HEK293 (cell line): ENCODE measurements at regions not wholly inside any gene's neighbourhood (a gene's known extent, or its start where the extent isn't known, plus 50 kb on each side); places are given as distances from the start of the nearest gene placed in this dataset.

Experiments
- BCL11A ChIP-seq: fragments of 450-650 bp; formaldehyde crosslinking; IDR thresholded peaks from 2 replicates; pipeline ENCODE4 v1.5.1; 2016; ENCODE audit warnings: low read depth, missing biosample characterization, missing genetic modification characterization
- GFI1B ChIP-seq: fragments of 450-650 bp; formaldehyde crosslinking; IDR thresholded peaks from 2 replicates; pipeline ENCODE4 v1.5.1; 2016; ENCODE audit warnings: missing biosample characterization, missing genetic modification characterization
- MYNN ChIP-seq: fragments of 450-650 bp; formaldehyde crosslinking; IDR thresholded peaks from 2 replicates; pipeline ENCODE4 v1.5.1; 2016; ENCODE audit warnings: missing biosample characterization, missing genetic modification characterization, borderline replicate concordance
- YY1 ChIP-seq: fragments of 450-650 bp; formaldehyde crosslinking; IDR thresholded peaks from 2 replicates; pipeline ENCODE4 v1.5.1; 2018; ENCODE audit warnings: missing biosample characterization, missing genetic modification characterization
- ZFP3 ChIP-seq: fragments of 450-650 bp; formaldehyde crosslinking; IDR thresholded peaks from 2 replicates; pipeline ENCODE4 v1.5.1; 2016; ENCODE audit warnings: low read depth, missing biosample characterization, missing genetic modification characterization
- ZNF133 ChIP-seq: fragments of 450-650 bp; formaldehyde crosslinking; IDR thresholded peaks from 2 replicates; pipeline ENCODE4 v1.5.1; 2016; ENCODE audit warnings: missing biosample characterization, missing genetic modification characterization
- ZNF16 ChIP-seq: fragments of 450-650 bp; formaldehyde crosslinking; IDR thresholded peaks from 2 replicates; pipeline ENCODE4 v1.5.1; 2016; ENCODE audit warnings: low read depth, missing biosample characterization, missing genetic modification characterization
- ZNF548 ChIP-seq: fragments of 450-650 bp; formaldehyde crosslinking; IDR thresholded peaks from 2 replicates; pipeline ENCODE4 v1.5.1; 2016; ENCODE audit warnings: missing biosample characterization, missing genetic modification characterization
- TF ChIP-seq, protein P1 (sequence below): fragments of 450-650 bp; formaldehyde crosslinking; IDR thresholded peaks from 2 replicates; pipeline ENCODE4 v1.5.1; 2016; ENCODE audit warnings: missing biosample characterization, missing genetic modification characterization
- TF ChIP-seq, protein P2 (sequence below): fragments of 450-650 bp; formaldehyde crosslinking; IDR thresholded peaks from 2 replicates; pipeline ENCODE4 v1.5.1; 2016; ENCODE audit warnings: missing biosample characterization, missing genetic modification characterization
- TF ChIP-seq, protein P3 (sequence below): fragments of 450-650 bp; formaldehyde crosslinking; IDR thresholded peaks from 2 replicates; pipeline ENCODE4 v1.5.1; 2016; ENCODE audit warnings: missing biosample characterization, missing genetic modification characterization
- TF ChIP-seq, protein P4 (sequence below): fragments of 450-650 bp; formaldehyde crosslinking; IDR thresholded peaks from 2 replicates; pipeline ENCODE4 v1.5.1; 2017; ENCODE audit warnings: missing biosample characterization, missing genetic modification characterization

DNA sequence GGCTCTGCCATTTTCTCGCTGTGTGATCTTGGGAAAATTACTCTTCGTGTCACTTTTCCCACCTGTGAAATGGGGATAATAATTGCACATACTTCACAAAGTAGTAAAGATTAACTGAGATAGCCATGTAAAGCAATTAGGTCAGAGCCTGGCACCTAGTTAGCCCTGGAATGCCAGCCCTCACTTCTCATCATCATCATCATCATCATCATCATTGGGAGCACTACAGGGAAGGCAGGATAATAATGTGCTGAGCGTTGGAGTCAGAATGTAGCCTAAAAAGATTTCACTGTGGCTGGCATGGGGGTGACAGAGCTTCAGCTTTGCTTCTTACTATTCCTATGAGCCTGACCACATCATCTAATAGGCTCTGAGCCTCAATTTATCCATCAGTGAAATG is 362.6 kb downstream of the TOX3 start:
- TF ChIP-seq, protein P1, sequence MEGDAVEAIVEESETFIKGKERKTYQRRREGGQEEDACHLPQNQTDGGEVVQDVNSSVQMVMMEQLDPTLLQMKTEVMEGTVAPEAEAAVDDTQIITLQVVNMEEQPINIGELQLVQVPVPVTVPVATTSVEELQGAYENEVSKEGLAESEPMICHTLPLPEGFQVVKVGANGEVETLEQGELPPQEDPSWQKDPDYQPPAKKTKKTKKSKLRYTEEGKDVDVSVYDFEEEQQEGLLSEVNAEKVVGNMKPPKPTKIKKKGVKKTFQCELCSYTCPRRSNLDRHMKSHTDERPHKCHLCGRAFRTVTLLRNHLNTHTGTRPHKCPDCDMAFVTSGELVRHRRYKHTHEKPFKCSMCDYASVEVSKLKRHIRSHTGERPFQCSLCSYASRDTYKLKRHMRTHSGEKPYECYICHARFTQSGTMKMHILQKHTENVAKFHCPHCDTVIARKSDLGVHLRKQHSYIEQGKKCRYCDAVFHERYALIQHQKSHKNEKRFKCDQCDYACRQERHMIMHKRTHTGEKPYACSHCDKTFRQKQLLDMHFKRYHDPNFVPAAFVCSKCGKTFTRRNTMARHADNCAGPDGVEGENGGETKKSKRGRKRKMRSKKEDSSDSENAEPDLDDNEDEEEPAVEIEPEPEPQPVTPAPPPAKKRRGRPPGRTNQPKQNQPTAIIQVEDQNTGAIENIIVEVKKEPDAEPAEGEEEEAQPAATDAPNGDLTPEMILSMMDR (tag by site-specific recombination): no peak
- no peak for TF ChIP-seq BCL11A (tag by site-specific recombination)
- TF ChIP-seq YY1 (tag by site-specific recombination): no peak
- TF ChIP-seq ZFP3: no peak
- TF ChIP-seq, protein P2, sequence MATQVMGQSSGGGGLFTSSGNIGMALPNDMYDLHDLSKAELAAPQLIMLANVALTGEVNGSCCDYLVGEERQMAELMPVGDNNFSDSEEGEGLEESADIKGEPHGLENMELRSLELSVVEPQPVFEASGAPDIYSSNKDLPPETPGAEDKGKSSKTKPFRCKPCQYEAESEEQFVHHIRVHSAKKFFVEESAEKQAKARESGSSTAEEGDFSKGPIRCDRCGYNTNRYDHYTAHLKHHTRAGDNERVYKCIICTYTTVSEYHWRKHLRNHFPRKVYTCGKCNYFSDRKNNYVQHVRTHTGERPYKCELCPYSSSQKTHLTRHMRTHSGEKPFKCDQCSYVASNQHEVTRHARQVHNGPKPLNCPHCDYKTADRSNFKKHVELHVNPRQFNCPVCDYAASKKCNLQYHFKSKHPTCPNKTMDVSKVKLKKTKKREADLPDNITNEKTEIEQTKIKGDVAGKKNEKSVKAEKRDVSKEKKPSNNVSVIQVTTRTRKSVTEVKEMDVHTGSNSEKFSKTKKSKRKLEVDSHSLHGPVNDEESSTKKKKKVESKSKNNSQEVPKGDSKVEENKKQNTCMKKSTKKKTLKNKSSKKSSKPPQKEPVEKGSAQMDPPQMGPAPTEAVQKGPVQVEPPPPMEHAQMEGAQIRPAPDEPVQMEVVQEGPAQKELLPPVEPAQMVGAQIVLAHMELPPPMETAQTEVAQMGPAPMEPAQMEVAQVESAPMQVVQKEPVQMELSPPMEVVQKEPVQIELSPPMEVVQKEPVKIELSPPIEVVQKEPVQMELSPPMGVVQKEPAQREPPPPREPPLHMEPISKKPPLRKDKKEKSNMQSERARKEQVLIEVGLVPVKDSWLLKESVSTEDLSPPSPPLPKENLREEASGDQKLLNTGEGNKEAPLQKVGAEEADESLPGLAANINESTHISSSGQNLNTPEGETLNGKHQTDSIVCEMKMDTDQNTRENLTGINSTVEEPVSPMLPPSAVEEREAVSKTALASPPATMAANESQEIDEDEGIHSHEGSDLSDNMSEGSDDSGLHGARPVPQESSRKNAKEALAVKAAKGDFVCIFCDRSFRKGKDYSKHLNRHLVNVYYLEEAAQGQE (tag by site-specific recombination): no peak
- TF ChIP-seq ZNF133 (tag by site-specific recombination): no peak
- TF ChIP-seq GFI1B: no peak
- TF ChIP-seq, protein P3, sequence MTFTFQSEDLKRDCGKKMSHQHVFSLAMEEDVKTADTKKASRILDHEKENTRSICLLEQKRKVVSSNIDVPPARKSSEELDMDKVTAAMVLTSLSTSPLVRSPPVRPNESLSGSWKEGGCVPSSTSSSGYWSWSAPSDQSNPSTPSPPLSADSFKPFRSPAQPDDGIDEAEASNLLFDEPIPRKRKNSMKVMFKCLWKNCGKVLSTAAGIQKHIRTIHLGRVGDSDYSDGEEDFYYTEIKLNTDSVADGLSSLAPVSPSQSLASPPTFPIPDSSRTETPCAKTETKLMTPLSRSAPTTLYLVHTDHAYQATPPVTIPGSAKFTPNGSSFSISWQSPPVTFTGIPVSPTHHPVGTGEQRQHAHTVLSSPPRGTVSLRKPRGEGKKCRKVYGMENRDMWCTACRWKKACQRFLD (tag by site-specific recombination): no peak
- TF ChIP-seq ZNF548 (tag by site-specific recombination): no peak
- no peak for TF ChIP-seq ZNF16 (tag by site-specific recombination)
- TF ChIP-seq MYNN (tag by site-specific recombination): no peak
- TF ChIP-seq, protein P4, sequence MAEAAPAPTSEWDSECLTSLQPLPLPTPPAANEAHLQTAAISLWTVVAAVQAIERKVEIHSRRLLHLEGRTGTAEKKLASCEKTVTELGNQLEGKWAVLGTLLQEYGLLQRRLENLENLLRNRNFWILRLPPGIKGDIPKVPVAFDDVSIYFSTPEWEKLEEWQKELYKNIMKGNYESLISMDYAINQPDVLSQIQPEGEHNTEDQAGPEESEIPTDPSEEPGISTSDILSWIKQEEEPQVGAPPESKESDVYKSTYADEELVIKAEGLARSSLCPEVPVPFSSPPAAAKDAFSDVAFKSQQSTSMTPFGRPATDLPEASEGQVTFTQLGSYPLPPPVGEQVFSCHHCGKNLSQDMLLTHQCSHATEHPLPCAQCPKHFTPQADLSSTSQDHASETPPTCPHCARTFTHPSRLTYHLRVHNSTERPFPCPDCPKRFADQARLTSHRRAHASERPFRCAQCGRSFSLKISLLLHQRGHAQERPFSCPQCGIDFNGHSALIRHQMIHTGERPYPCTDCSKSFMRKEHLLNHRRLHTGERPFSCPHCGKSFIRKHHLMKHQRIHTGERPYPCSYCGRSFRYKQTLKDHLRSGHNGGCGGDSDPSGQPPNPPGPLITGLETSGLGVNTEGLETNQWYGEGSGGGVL (tag by site-specific recombination): no peak
